Stimulated activated memory B cell treated with anti-CD40 and anti-IgM and Interleukin-4, amounts not matched to agents 10 μg/mL and 1 μg/mL and 100 μg/mL, for 72 hours (primary cell): ENCODE measurements at regions not wholly inside any gene's neighbourhood (a gene's known extent, or its start where the extent isn't known, plus 50 kb on each side); places are given as distances from the start of the nearest gene placed in this dataset.
A peak's percentile ranks its signal among the peaks of the same experiment; 100 is the strongest.

Experiments used
- ATAC-seq: fragments of 150-1000 bp; cut with Tn5 transposase; 2 replicates; pipeline ENCODE4 v1.10.0; 2021
- H3K27ac Mint-ChIP-seq: one replicate; pipeline ENCODE4 v1.8.0; 2022; ENCODE audit warnings: mild to moderate bottlenecking, mixed read lengths
- H3K27me3 Mint-ChIP-seq: one replicate; pipeline ENCODE4 v1.8.0; 2022; ENCODE audit warnings: mixed read lengths
- H3K36me3 Mint-ChIP-seq: one replicate; pipeline ENCODE4 v1.8.0; 2022; ENCODE audit warnings: mixed read lengths
- H3K4me1 Mint-ChIP-seq: one replicate; pipeline ENCODE4 v1.8.0; 2022; ENCODE audit warnings: mixed read lengths
- H3K4me3 Mint-ChIP-seq: one replicate; pipeline ENCODE4 v1.8.0; 2022; ENCODE audit warnings: mild to moderate bottlenecking, moderate library complexity, mixed read lengths
- H3K9me3 Mint-ChIP-seq: one replicate; pipeline ENCODE4 v1.8.0; 2022; ENCODE audit warnings: mixed read lengths

- H3K9me3 Mint-ChIP-seq = peaks cover 3% of the 10 kb centered on the region
- peak; percentile 53 for ATAC-seq
- no peaks in the 10 kb centered on the region for H3K27me3 Mint-ChIP-seq
- H3K4me3 Mint-ChIP-seq = no peak overlapping the region
- H3K36me3 Mint-ChIP-seq = no peaks in the 10 kb centered on the region
- no peak overlapping the region for H3K27ac Mint-ChIP-seq
- no peaks in the 10 kb centered on the region for H3K4me1 Mint-ChIP-seq
Observed at GRCh38 chr5:28084069-28084468, 1045.7 kb upstream of the CDH9 start.

GRCh38 chr5:28082610-28083009 is 1044.2 kb upstream of the CDH9 start:
- Mint-ChIP-seq H3K4me1 (no peaks in the 10 kb centered on the region), H3K27me3 (no peaks in the 10 kb centered on the region), H3K4me3 (no peak overlapping the region), H3K9me3 (peaks cover 3% of the 10 kb centered on the region), H3K36me3 (no peaks in the 10 kb centered on the region), H3K27ac (no peak overlapping the region)
- ATAC-seq = peak; percentile 42

- ATAC-seq = no peak
- Mint-ChIP-seq H3K4me1 (no peaks in the 10 kb centered on the region), H3K27me3 (no peaks in the 10 kb centered on the region), H3K27ac (no peak overlapping the region), H3K36me3 (no peaks in the 10 kb centered on the region), H3K4me3 (no peak overlapping the region), H3K9me3 (peaks cover 3% of the 10 kb centered on the region)
Observed at GRCh38 chr5:28077291-28078240, 1039.2 kb upstream of the CDH9 start.

- ATAC-seq = no peak
- Mint-ChIP-seq H3K4me1 (no peaks in the 10 kb centered on the region), H3K9me3 (peaks cover 5% of the 10 kb centered on the region), H3K27ac (no peak overlapping the region), H3K27me3 (no peaks in the 10 kb centered on the region), H3K4me3 (no peak overlapping the region), H3K36me3 (no peaks in the 10 kb centered on the region)
Observed at GRCh38 chr5:28066856-28067255, 1028.5 kb upstream of the CDH9 start.

GRCh38 chr5:28065656-28066055 is 1027.3 kb upstream of the CDH9 start:
- H3K4me1 Mint-ChIP-seq = no peaks in the 10 kb centered on the region
- ATAC-seq = no peak
- H3K27ac Mint-ChIP-seq = no peak overlapping the region
- H3K36me3 Mint-ChIP-seq = no peaks in the 10 kb centered on the region
- H3K27me3 Mint-ChIP-seq = no peaks in the 10 kb centered on the region
- H3K4me3 Mint-ChIP-seq = no peak overlapping the region
- H3K9me3 Mint-ChIP-seq = peaks cover 5% of the 10 kb centered on the region

- ATAC-seq = no peak
- H3K9me3 Mint-ChIP-seq = peaks cover 8% of the 10 kb centered on the region
- no peaks in the 10 kb centered on the region for H3K4me1 Mint-ChIP-seq
- H3K27me3 Mint-ChIP-seq = no peaks in the 10 kb centered on the region
- no peaks in the 10 kb centered on the region for H3K36me3 Mint-ChIP-seq
- no peak overlapping the region for H3K27ac Mint-ChIP-seq
- H3K4me3 Mint-ChIP-seq = no peak overlapping the region
Observed at GRCh38 chr5:28046596-28046995, 1008.2 kb upstream of the CDH9 start.

GRCh38 chr5:28027851-28028250 is 989.5 kb upstream of the CDH9 start:
- Mint-ChIP-seq H3K9me3 (peaks cover 17% of the 10 kb centered on the region), H3K27me3 (no peaks in the 10 kb centered on the region), H3K4me1 (no peaks in the 10 kb centered on the region), H3K36me3 (no peaks in the 10 kb centered on the region), H3K4me3 (no peak overlapping the region), H3K27ac (no peak overlapping the region)
- no peak for ATAC-seq

GRCh38 chr5:28017178-28017577 is 978.8 kb upstream of the CDH9 start:
- H3K9me3 Mint-ChIP-seq = peaks cover 29% of the 10 kb centered on the region
- no peaks in the 10 kb centered on the region for H3K36me3 Mint-ChIP-seq
- no peak overlapping the region for H3K4me3 Mint-ChIP-seq

GRCh38 chr5:28014779-28015178 is 976.4 kb upstream of the CDH9 start:
- peaks cover 34% of the 10 kb centered on the region for H3K9me3 Mint-ChIP-seq
- H3K4me1 Mint-ChIP-seq = no peaks in the 10 kb centered on the region
- no peak overlapping the region for H3K27ac Mint-ChIP-seq
- no peaks in the 10 kb centered on the region for H3K27me3 Mint-ChIP-seq
- no peaks in the 10 kb centered on the region for H3K36me3 Mint-ChIP-seq
- H3K4me3 Mint-ChIP-seq = no peak overlapping the region
- ATAC-seq = no peak

More at GRCh38 chr5:28017178-28017577, 978.8 kb upstream of the CDH9 start:
- Mint-ChIP-seq H3K27ac (no peak overlapping the region), H3K4me1 (no peaks in the 10 kb centered on the region), H3K27me3 (no peaks in the 10 kb centered on the region)
- no peak for ATAC-seq

- Mint-ChIP-seq H3K4me3 (no peak overlapping the region), H3K36me3 (no peaks in the 10 kb centered on the region), H3K9me3 (peaks cover 34% of the 10 kb centered on the region), H3K27me3 (no peaks in the 10 kb centered on the region), H3K27ac (no peak overlapping the region), H3K4me1 (no peaks in the 10 kb centered on the region)
- ATAC-seq = no peak
Observed at GRCh38 chr5:28012538-28012937, 974.2 kb upstream of the CDH9 start.

GRCh38 chr5:28009576-28009975 is 971.2 kb upstream of the CDH9 start:
- Mint-ChIP-seq H3K27me3 (no peaks in the 10 kb centered on the region), H3K4me1 (no peaks in the 10 kb centered on the region), H3K9me3 (peaks cover 30% of the 10 kb centered on the region)

GRCh38 chr5:27996665-27997064 is 958.3 kb upstream of the CDH9 start:
- ATAC-seq = no peak
- H3K27ac Mint-ChIP-seq = no peak overlapping the region
- no peaks in the 10 kb centered on the region for H3K36me3 Mint-ChIP-seq
- no peaks in the 10 kb centered on the region for H3K4me1 Mint-ChIP-seq
- no peak overlapping the region for H3K4me3 Mint-ChIP-seq
- no peaks in the 10 kb centered on the region for H3K27me3 Mint-ChIP-seq
- H3K9me3 Mint-ChIP-seq = peaks cover 6% of the 10 kb centered on the region

More at GRCh38 chr5:28009576-28009975, 971.2 kb upstream of the CDH9 start:
- H3K27ac Mint-ChIP-seq = no peak overlapping the region
- no peak overlapping the region for H3K4me3 Mint-ChIP-seq
- no peak for ATAC-seq
- no peaks in the 10 kb centered on the region for H3K36me3 Mint-ChIP-seq

GRCh38 chr5:27995867-27996266 is 957.5 kb upstream of the CDH9 start:
- H3K36me3 Mint-ChIP-seq = no peaks in the 10 kb centered on the region
- H3K4me3 Mint-ChIP-seq = no peak overlapping the region
- H3K27ac Mint-ChIP-seq = no peak overlapping the region
- H3K27me3 Mint-ChIP-seq = no peaks in the 10 kb centered on the region
- H3K9me3 Mint-ChIP-seq = peaks cover 4% of the 10 kb centered on the region
- H3K4me1 Mint-ChIP-seq = no peaks in the 10 kb centered on the region
- ATAC-seq = no peak

GRCh38 chr5:27978322-27978721 is 939.9 kb upstream of the CDH9 start:
- Mint-ChIP-seq H3K4me3 (no peak overlapping the region), H3K4me1 (no peaks in the 10 kb centered on the region), H3K9me3 (peaks cover 19% of the 10 kb centered on the region), H3K36me3 (no peaks in the 10 kb centered on the region), H3K27me3 (no peaks in the 10 kb centered on the region), H3K27ac (no peak overlapping the region)
- no peak for ATAC-seq

- H3K4me3 Mint-ChIP-seq = no peak overlapping the region
- no peaks in the 10 kb centered on the region for H3K4me1 Mint-ChIP-seq
- no peak overlapping the region for H3K27ac Mint-ChIP-seq
- no peaks in the 10 kb centered on the region for H3K36me3 Mint-ChIP-seq
- no peak for ATAC-seq
- peaks cover 6% of the 10 kb centered on the region for H3K9me3 Mint-ChIP-seq
- H3K27me3 Mint-ChIP-seq = no peaks in the 10 kb centered on the region
Observed at GRCh38 chr5:27969157-27969556, 930.8 kb upstream of the CDH9 start.

GRCh38 chr5:27963050-27963783 is 924.8 kb upstream of the CDH9 start:
- Mint-ChIP-seq H3K4me3 (no peak overlapping the region), H3K27ac (no peak overlapping the region), H3K36me3 (no peaks in the 10 kb centered on the region), H3K9me3 (peaks cover 15% of the 10 kb centered on the region), H3K27me3 (no peaks in the 10 kb centered on the region), H3K4me1 (no peaks in the 10 kb centered on the region)
- ATAC-seq = no peak
